Keratinocyte (primary cell): ENCODE measurements at regions not wholly inside any gene's neighbourhood (a gene's known extent, or its start where the extent isn't known, plus 50 kb on each side); places are given as distances from the start of the nearest gene placed in this dataset.

Source experiments
- DNase-seq: peaks from one replicate; pipeline ENCODE4 v3.0.0-alpha.2; 2011; ENCODE audit warnings: low read depth, missing footprints, low spot score
- FAIRE-seq: peaks from 2 replicates; lab custom pipeline; 2011; peaks lifted over from hg19 to GRCh38; lab: Jason Lieb, UNC
- H2AFZ ChIP-seq: 2 replicates; pipeline ENCODE4 v1.6.0; 2012; ENCODE audit warnings: low read length, control low read depth, inconsistent platforms; ENCODE audit not compliant: control insufficient read depth
- H3K27ac ChIP-seq: 2 replicates; pipeline ENCODE4 v1.5.1; 2011; ENCODE audit warnings: low read length; ENCODE audit not compliant: control insufficient read depth, insufficient read depth
- H3K27me3 ChIP-seq: 3 replicates; pipeline ENCODE4 v1.6.0; 2011; ENCODE audit warnings: low read length; ENCODE audit not compliant: control insufficient read depth, insufficient read depth; ENCODE audit errors: extremely low read depth
- H3K36me3 ChIP-seq, 2 experiments: 2 replicates in 1 of 2; 3 replicates in 1 of 2; pipeline ENCODE4 v1.5.1; 2011; ENCODE audit warnings: low read length in 2 of 2, mild to moderate bottlenecking in 1 of 2; ENCODE audit not compliant: control insufficient read depth in 2 of 2, insufficient read depth in 2 of 2; ENCODE audit errors: extremely low read depth in 1 of 2
- H3K4me1 ChIP-seq: 3 replicates; pipeline ENCODE4 v1.5.1; 2011; ENCODE audit warnings: low read length; ENCODE audit not compliant: control insufficient read depth, insufficient read depth; ENCODE audit errors: extremely low read depth
- H3K4me2 ChIP-seq: 3 replicates; pipeline ENCODE4 v1.6.0; 2011; ENCODE audit warnings: low read depth, low read length; ENCODE audit not compliant: control insufficient read depth, insufficient read depth; ENCODE audit errors: extremely low read depth
- H3K4me3 ChIP-seq, 3 experiments: fragments of 200-600 bp in 1 of 3; sonication (generic) in 1 of 3; 2 replicates in 2 of 3; 3 replicates in 1 of 3; pipeline ENCODE4 v1.5.1; 2011 to 2016; ENCODE audit warnings: low read length in 3 of 3, mild to moderate bottlenecking in 3 of 3, control low read depth in 2 of 3, inconsistent platforms in 1 of 3, low read depth in 1 of 3, mixed read lengths in 1 of 3, mixed run types in 1 of 3, moderate library complexity in 1 of 3; ENCODE audit not compliant: control insufficient read depth in 2 of 3, insufficient read depth in 2 of 3; ENCODE audit errors: extremely low read depth in 1 of 3
- H3K79me2 ChIP-seq: 2 replicates; pipeline ENCODE4 v1.6.0; 2012; ENCODE audit warnings: low read length; ENCODE audit not compliant: control insufficient read depth, insufficient read depth
- H3K9ac ChIP-seq: 3 replicates; pipeline ENCODE4 v1.6.0; 2011; ENCODE audit warnings: low read length; ENCODE audit not compliant: control insufficient read depth, insufficient read depth; ENCODE audit errors: extremely low read depth
- H3K9me1 ChIP-seq: 3 replicates; pipeline ENCODE4 v1.6.0; 2011; ENCODE audit warnings: low read length; ENCODE audit not compliant: control insufficient read depth, insufficient read depth; ENCODE audit errors: extremely low read depth
- H3K9me3 ChIP-seq: 2 replicates; pipeline ENCODE4 v1.5.1; 2012; ENCODE audit warnings: low read depth, low read length; ENCODE audit not compliant: control insufficient read depth
- H4K20me1 ChIP-seq: 3 replicates; pipeline ENCODE4 v1.6.0; 2011; ENCODE audit warnings: low read length; ENCODE audit not compliant: control insufficient read depth, insufficient read depth; ENCODE audit errors: extremely low read depth
- EZH2 ChIP-seq: IDR thresholded peaks from one replicate; pipeline ENCODE4 v1.6.1; 2012; ENCODE audit warnings: inconsistent platforms, mild to moderate bottlenecking, low read length, moderate library complexity
- dilution Hi-C: fragments of 300-500 bp; cut with MboI; formaldehyde crosslinking; loops from one replicate; pipeline ENCODE4 v1.7.0; 2020; ENCODE audit warnings: low sequenced_read_pairs; ENCODE audit not compliant: extremely low pct_ligation_motif_present
- TF ChIP-seq, protein P1 (sequence below), 3 experiments: IDR thresholded peaks in 1 of 3; conservative IDR thresholded peaks in 1 of 3; optimal IDR thresholded peaks in 1 of 3; 2 replicates in 2 of 3; 3 replicates in 1 of 3; pipeline versions ENCODE3 to v1.5.1; 2011; ENCODE audit warnings: low read length in 3 of 3, mild to moderate bottlenecking in 3 of 3, moderate library complexity in 2 of 3, control low read depth in 1 of 3, inconsistent platforms in 1 of 3; ENCODE audit not compliant: insufficient read depth in 2 of 3; ENCODE audit errors: extremely low read depth in 1 of 3

DNA sequence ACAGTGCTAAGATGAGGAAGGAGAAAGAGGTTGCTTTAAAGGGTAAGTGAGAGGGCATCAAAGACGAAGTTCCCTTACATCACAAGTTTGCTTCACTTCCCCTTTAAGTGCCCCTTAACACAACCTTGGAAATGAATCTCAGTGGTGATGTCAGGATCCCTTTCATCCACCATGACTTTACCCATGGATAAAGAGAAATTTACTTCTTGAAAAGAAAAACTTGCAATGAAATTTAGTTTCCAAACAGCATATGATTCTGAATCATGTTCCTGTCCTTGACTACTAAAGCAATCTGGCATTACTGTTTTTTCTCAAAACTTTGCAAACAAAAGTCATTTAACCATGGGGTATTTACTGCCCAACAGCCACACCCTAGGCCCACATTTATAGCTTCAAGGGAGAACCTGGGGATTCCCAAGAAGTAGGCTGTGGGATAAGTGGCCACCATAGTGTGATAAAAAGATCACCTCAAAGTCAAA lies 135.9 kb downstream of the ITGB8 start:
- Histone ChIP-seq H3K9ac (no peak overlapping the region), H4K20me1 (no peaks in the 10 kb centered on the region), H3K36me3 (no peaks in the 10 kb centered on the region), H3K4me1 (no peaks in the 10 kb centered on the region), H3K9me3 (no peaks in the 10 kb centered on the region), H2AFZ (no peak overlapping the region), H3K4me3 (no peak overlapping the region), H3K9me1 (no peaks in the 10 kb centered on the region), H3K27ac (no peak overlapping the region), H3K27me3 (no peaks in the 10 kb centered on the region), H3K79me2 (no peaks in the 10 kb centered on the region), H3K4me2 (no peak overlapping the region)
- no peak for DNase-seq
- no peak for FAIRE-seq
- TF ChIP-seq EZH2 = no peak
- TF ChIP-seq, protein P1, sequence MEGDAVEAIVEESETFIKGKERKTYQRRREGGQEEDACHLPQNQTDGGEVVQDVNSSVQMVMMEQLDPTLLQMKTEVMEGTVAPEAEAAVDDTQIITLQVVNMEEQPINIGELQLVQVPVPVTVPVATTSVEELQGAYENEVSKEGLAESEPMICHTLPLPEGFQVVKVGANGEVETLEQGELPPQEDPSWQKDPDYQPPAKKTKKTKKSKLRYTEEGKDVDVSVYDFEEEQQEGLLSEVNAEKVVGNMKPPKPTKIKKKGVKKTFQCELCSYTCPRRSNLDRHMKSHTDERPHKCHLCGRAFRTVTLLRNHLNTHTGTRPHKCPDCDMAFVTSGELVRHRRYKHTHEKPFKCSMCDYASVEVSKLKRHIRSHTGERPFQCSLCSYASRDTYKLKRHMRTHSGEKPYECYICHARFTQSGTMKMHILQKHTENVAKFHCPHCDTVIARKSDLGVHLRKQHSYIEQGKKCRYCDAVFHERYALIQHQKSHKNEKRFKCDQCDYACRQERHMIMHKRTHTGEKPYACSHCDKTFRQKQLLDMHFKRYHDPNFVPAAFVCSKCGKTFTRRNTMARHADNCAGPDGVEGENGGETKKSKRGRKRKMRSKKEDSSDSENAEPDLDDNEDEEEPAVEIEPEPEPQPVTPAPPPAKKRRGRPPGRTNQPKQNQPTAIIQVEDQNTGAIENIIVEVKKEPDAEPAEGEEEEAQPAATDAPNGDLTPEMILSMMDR (optimal IDR thresholded peaks at IDR 0.05 in 1 of 3, IDR thresholded peaks at IDR 0.05 in 1 of 3, conservative IDR thresholded peaks at IDR 0.05 in 1 of 3; ENCODE audit: extremely low read depth in 1 of 3, insufficient read depth in 2 of 3, low read length in 3 of 3) = no peak
- dilution Hi-C loops = no loop called here

DNA sequence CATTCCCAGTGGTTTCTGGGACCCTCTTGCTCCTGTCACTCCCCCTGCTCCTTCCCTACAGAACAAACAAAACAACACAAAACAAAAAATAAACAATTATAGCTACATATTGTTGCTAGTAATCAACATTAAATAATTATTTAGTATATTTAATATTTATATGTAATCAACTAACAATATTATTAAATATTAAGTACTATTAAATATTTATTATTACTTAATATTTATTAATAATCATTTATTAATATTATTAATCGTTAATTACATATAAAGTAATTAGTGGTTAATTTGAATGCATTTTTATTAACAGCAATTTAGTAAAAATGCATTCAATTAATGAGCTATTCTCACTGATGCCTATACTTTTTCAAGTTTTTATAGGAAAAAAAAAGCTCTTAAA lies 139.4 kb downstream of the ITGB8 start:
- dilution Hi-C loops = no loop called here
- no peak overlapping the region for H3K9ac ChIP-seq
- H3K27me3 ChIP-seq = no peaks in the 10 kb centered on the region
- no peak overlapping the region for H3K27ac ChIP-seq
- no peak overlapping the region for H3K4me2 ChIP-seq
- no peak overlapping the region for H3K4me3 ChIP-seq
- no peaks in the 10 kb centered on the region for H3K4me1 ChIP-seq
- no peak overlapping the region for H2AFZ ChIP-seq
- H3K79me2 ChIP-seq = no peaks in the 10 kb centered on the region
- no peak for FAIRE-seq
- H4K20me1 ChIP-seq = no peaks in the 10 kb centered on the region
- no peak for DNase-seq
- TF ChIP-seq, protein P1 (optimal IDR thresholded peaks at IDR 0.05 in 1 of 3, IDR thresholded peaks at IDR 0.05 in 1 of 3, conservative IDR thresholded peaks at IDR 0.05 in 1 of 3; ENCODE audit: extremely low read depth in 1 of 3, insufficient read depth in 2 of 3, low read length in 3 of 3) = no peak
- TF ChIP-seq EZH2 = no peak
- H3K9me1 ChIP-seq = no peaks in the 10 kb centered on the region
- no peaks in the 10 kb centered on the region for H3K9me3 ChIP-seq
- no peaks in the 10 kb centered on the region for H3K36me3 ChIP-seq
